Prostate gland (tissue), 2 donors: ENCODE measurements at regions not wholly inside any gene's neighbourhood (a gene's known extent, or its start where the extent isn't known, plus 50 kb on each side); places are given as distances from the start of the nearest gene placed in this dataset.

ENCODE experiments used
- DNase-seq: peaks from one replicate; pipeline ENCODE4 v3.0.0-alpha.2; 2019; ENCODE audit warnings: low spot score
- H3K27ac ChIP-seq, 2 donors: fragments of 200-600 bp; sonication (generic); 2 replicates each; pipeline ENCODE4 v1.5.1; 2017 to 2019
- H3K27me3 ChIP-seq: fragments of 200-600 bp; sonication (generic); replicated peaks from 2 replicates; pipeline ENCODE4 v1.5.1; 2019; ENCODE audit not compliant: insufficient read depth
- H3K36me3 ChIP-seq, 2 donors: fragments of 200-600 bp; sonication (generic); 1 replicate in 1 of 2; 2 replicates in 1 of 2; pipeline versions ENCODE4 v1.5.1 to v1.8.1; 2017 to 2019
- H3K4me1 ChIP-seq: fragments of 200-600 bp; sonication (generic); replicated peaks from 2 replicates; pipeline ENCODE4 v1.5.1; 2019
- H3K4me3 ChIP-seq, 2 donors: fragments of 200-600 bp; sonication (generic); 2 replicates each; pipeline ENCODE4 v1.5.1; 2017 to 2019
- H3K9me3 ChIP-seq: fragments of 200-600 bp; sonication (generic); 2 replicates; pipeline ENCODE4 v1.5.1; 2017
- POLR2A ChIP-seq: fragments of 450-650 bp; IDR thresholded peaks from one replicate; pipeline ENCODE4 v1.6.1; 2016; ENCODE audit warnings: antibody characterized with exemption, mild to moderate bottlenecking
- POLR2AphosphoS5 ChIP-seq: sonication (generic); formaldehyde crosslinking; IDR thresholded peaks from one replicate; pipeline ENCODE4 v1.6.1; 2017; ENCODE audit warnings: antibody characterized with exemption
- WGBS: methylation state at CpG from one replicate; pipeline ENCODE4 v1.1.5; 2018; 5-methylcytosine and 5-hydroxymethylcytosine counted together
- intact Hi-C: fragments of 100-400 bp; cut with DNase I; formaldehyde crosslinking; loops from one replicate; pipeline ENCODE4 v1.14.2; 2022
- TF ChIP-seq, protein P1 (sequence below), 4 experiments: fragments of 200-600 bp in 2 of 4; fragments of 450-650 bp in 2 of 4; sonication (generic) in 2 of 4; IDR thresholded peaks; 1 replicate in 3 of 4; 2 replicates in 1 of 4; pipeline ENCODE4 v1.5.1; 2016 to 2019; ENCODE audit warnings: antibody characterized with exemption in 4 of 4, mild to moderate bottlenecking in 2 of 4, moderate library complexity in 2 of 4

GRCh38 chr20:39702701-39703349 is 740.7 kb downstream of the DHX35 start:
- no peak overlapping the region for H3K27ac ChIP-seq
- no peaks in the 10 kb centered on the region for H3K36me3 ChIP-seq
- no peak for DNase-seq
- H3K27me3 ChIP-seq, result no peaks in the 10 kb centered on the region
- TF ChIP-seq, protein P1, sequence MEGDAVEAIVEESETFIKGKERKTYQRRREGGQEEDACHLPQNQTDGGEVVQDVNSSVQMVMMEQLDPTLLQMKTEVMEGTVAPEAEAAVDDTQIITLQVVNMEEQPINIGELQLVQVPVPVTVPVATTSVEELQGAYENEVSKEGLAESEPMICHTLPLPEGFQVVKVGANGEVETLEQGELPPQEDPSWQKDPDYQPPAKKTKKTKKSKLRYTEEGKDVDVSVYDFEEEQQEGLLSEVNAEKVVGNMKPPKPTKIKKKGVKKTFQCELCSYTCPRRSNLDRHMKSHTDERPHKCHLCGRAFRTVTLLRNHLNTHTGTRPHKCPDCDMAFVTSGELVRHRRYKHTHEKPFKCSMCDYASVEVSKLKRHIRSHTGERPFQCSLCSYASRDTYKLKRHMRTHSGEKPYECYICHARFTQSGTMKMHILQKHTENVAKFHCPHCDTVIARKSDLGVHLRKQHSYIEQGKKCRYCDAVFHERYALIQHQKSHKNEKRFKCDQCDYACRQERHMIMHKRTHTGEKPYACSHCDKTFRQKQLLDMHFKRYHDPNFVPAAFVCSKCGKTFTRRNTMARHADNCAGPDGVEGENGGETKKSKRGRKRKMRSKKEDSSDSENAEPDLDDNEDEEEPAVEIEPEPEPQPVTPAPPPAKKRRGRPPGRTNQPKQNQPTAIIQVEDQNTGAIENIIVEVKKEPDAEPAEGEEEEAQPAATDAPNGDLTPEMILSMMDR (IDR thresholded peaks at IDR 0.05), result no peak
- no peak for TF ChIP-seq POLR2A
- TF ChIP-seq POLR2AphosphoS5, result no peak
- no peaks in the 10 kb centered on the region for H3K9me3 ChIP-seq
- WGBS, result 86% methylated on average over 1 of the region's 1 CpG
- H3K4me3 ChIP-seq, result no peak overlapping the region
- no peaks in the 10 kb centered on the region for H3K4me1 ChIP-seq
- intact Hi-C loops, result no loop called here

DNA sequence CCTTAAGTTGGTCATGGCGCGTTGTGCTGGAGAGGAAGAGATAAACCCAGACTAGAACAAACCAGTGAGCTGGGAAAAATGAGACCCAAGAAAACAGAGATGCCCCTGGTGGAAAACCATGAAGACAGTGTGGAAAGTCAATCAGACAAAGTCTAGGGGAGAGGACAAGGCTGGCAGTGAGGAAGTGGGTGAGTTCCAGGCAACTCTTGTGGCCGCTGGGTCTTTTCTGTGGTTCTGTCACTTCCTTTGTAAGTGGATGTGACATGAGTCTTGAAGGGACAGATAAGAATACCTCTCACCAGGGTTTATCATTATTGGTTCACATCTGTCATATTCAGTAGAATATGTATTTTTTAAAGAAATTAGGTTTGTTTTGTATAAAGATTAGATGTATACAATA is 738.4 kb downstream of the DHX35 start:
- intact Hi-C loops, result no loop called here
- TF ChIP-seq POLR2A (no peak), POLR2AphosphoS5 (no peak)
- TF ChIP-seq, protein P1 (IDR thresholded peaks at IDR 0.05), result no peak

GRCh38 chr20:39699166-39699725 is 737.1 kb downstream of the DHX35 start:
- no peak for TF ChIP-seq POLR2A
- TF ChIP-seq POLR2AphosphoS5, result no peak
- TF ChIP-seq, protein P1 (IDR thresholded peaks at IDR 0.05), result no peak
- no peak for DNase-seq
- 74% methylated on average over 2 of the region's 2 CpGs for WGBS
- Histone ChIP-seq H3K9me3 (no peaks in the 10 kb centered on the region), H3K4me3 (no peak overlapping the region), H3K4me1 (no peaks in the 10 kb centered on the region), H3K36me3 (no peaks in the 10 kb centered on the region), H3K27ac (no peak overlapping the region), H3K27me3 (no peaks in the 10 kb centered on the region)
- intact Hi-C loops, result no loop called here

More for the DNA sequence above, 738.4 kb downstream of the DHX35 start:
- Histone ChIP-seq H3K4me1 (no peaks in the 10 kb centered on the region), H3K4me3 (no peak overlapping the region), H3K27ac (no peak overlapping the region), H3K27me3 (no peaks in the 10 kb centered on the region), H3K9me3 (no peaks in the 10 kb centered on the region), H3K36me3 (no peaks in the 10 kb centered on the region)
- no peak for DNase-seq
- 100% methylated on average over 3 of the region's 3 CpGs for WGBS

DNA sequence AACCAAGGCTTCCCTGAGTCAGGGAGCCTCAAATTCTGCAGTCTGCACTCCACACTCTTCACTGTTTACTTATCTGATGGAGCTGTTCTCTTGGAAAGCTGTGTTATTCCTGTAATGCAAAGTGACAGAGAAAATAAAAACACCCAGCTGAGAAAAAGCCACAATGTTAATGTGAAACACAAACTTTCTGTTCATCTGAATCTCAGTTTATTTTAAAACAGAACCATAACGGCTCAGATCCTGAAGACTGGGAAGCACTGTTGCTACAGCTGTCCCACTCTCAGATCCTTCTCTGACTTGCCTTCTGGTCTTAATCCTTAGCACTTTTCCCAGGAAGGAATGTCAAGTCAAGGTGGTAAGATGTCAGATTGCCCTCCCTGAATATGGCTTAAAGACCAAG is 736.6 kb downstream of the DHX35 start:
- Histone ChIP-seq H3K27ac (no peak overlapping the region), H3K4me1 (no peaks in the 10 kb centered on the region), H3K4me3 (no peak overlapping the region), H3K27me3 (no peaks in the 10 kb centered on the region), H3K9me3 (no peaks in the 10 kb centered on the region), H3K36me3 (no peaks in the 10 kb centered on the region)
- intact Hi-C loops, result no loop called here
- TF ChIP-seq POLR2AphosphoS5, result no peak
- TF ChIP-seq, protein P1 (IDR thresholded peaks at IDR 0.05), result no peak
- no peak for TF ChIP-seq POLR2A
- 64% methylated on average over 1 of the region's 1 CpG for WGBS
- no peak for DNase-seq

GRCh38 chr20:39691151-39691862 is 729.2 kb downstream of the DHX35 start:
- no peaks in the 10 kb centered on the region for H3K36me3 ChIP-seq
- WGBS, result 59% methylated on average over 3 of the region's 3 CpGs
- TF ChIP-seq, protein P1 (IDR thresholded peaks at IDR 0.05), result no peak
- no peak for TF ChIP-seq POLR2A
- TF ChIP-seq POLR2AphosphoS5, result no peak
- intact Hi-C loops, result no loop called here
- no peak overlapping the region for H3K4me3 ChIP-seq
- no peak for DNase-seq
- H3K4me1 ChIP-seq, result no peaks in the 10 kb centered on the region
- H3K27me3 ChIP-seq, result no peaks in the 10 kb centered on the region
- H3K9me3 ChIP-seq, result no peaks in the 10 kb centered on the region
- no peak overlapping the region for H3K27ac ChIP-seq
